IMR-90 (cell line): ENCODE measurements at regions not wholly inside any gene's neighbourhood (a gene's known extent, or its start where the extent isn't known, plus 50 kb on each side); places are given as distances from the start of the nearest gene placed in this dataset.

Source experiments
- ATAC-seq: fragments of 200-7000 bp; cut with Tn5 transposase; 2 replicates; pipeline ENCODE4 v1.9.1; 2020; ENCODE audit warnings: low read depth, mild to moderate bottlenecking, moderate library complexity
- BruUV-seq: library from RNA; stranded (reverse); fragments of 400-500 nt; replicated peaks from 2 replicates; lab custom pipeline; 2021; lab: Mats Ljungman, UMichigan
- CTCF ChIA-PET: fragments of 300-600 bp; formaldehyde crosslinking; extraction: SDS; loops from one replicate; lab custom pipeline; 2021; ENCODE audit warnings: antibody characterized with exemption; lab: Yijun Ruan, JAX
- POLR2A ChIA-PET: fragments of 300-600 bp; sonication (Branson Sonifier 250); formaldehyde crosslinking; loops from one replicate; lab custom pipeline; 2022; ENCODE audit warnings: antibody characterized with exemption; ENCODE audit not compliant: unreplicated experiment; lab: Charles Lee
- DNase-seq: peaks from one replicate; pipeline ENCODE4 v3.0.0; 2013
- H2AFZ ChIP-seq: replicated peaks from 2 replicates; pipeline ENCODE3; 2013; ENCODE audit warnings: low read length, mild to moderate bottlenecking; ENCODE audit not compliant: poor library complexity
- H2AK5ac ChIP-seq: 2 replicates; pipeline ENCODE4 v1.6.1; 2013; ENCODE audit warnings: low read depth, low read length, inconsistent platforms
- H2AK9ac ChIP-seq: replicated peaks from 2 replicates; pipeline ENCODE3; 2013; ENCODE audit warnings: mild to moderate bottlenecking, low read depth, low read length, moderate library complexity; ENCODE audit not compliant: poor library complexity
- H2BK120ac ChIP-seq: 2 replicates; pipeline ENCODE4 v1.6.1; 2013; ENCODE audit warnings: low read depth, low read length, inconsistent platforms
- H2BK15ac ChIP-seq: 3 replicates; pipeline ENCODE4 v1.6.1; 2013; ENCODE audit warnings: low read depth, low read length, inconsistent platforms
- H2BK20ac ChIP-seq: 2 replicates; pipeline ENCODE4 v1.6.1; 2013; ENCODE audit warnings: low read depth, mild to moderate bottlenecking, inconsistent platforms, low read length, moderate library complexity
- H2BK5ac ChIP-seq: 2 replicates; pipeline ENCODE4 v1.6.1; 2013; ENCODE audit warnings: mild to moderate bottlenecking, low read depth, low read length, inconsistent platforms; ENCODE audit not compliant: poor library complexity, severe bottlenecking
- H3K14ac ChIP-seq: replicated peaks from 2 replicates; pipeline ENCODE4 v1.6.1; 2013; ENCODE audit warnings: low read depth, low read length, inconsistent platforms
- H3K18ac ChIP-seq: 2 replicates; pipeline ENCODE4 v1.6.1; 2013; ENCODE audit warnings: low read depth, low read length, control low read depth
- H3K23ac ChIP-seq: 2 replicates; pipeline ENCODE4 v1.6.1; 2013; ENCODE audit warnings: low read depth, low read length, inconsistent platforms
- H3K27ac ChIP-seq: 2 replicates; pipeline ENCODE4 v1.5.1; 2013; ENCODE audit warnings: mild to moderate bottlenecking, control low read depth, low read length; ENCODE audit not compliant: insufficient read depth
- H3K27me3 ChIP-seq: 2 replicates; pipeline ENCODE4 v1.6.1; 2013; ENCODE audit warnings: low read length; ENCODE audit not compliant: control insufficient read depth, insufficient read depth
- H3K36me3 ChIP-seq: 2 replicates; pipeline ENCODE4 v1.6.1; 2013; ENCODE audit warnings: low read length, mixed read lengths; ENCODE audit not compliant: control insufficient read depth, insufficient read depth
- H3K4ac ChIP-seq: 2 replicates; pipeline ENCODE4 v1.6.1; 2013; ENCODE audit warnings: low read depth, low read length, inconsistent platforms
- H3K4me1 ChIP-seq: 2 replicates; pipeline ENCODE4 v1.6.1; 2013; ENCODE audit warnings: low read length, mixed read lengths; ENCODE audit not compliant: control insufficient read depth, insufficient read depth
- H3K4me2 ChIP-seq: 2 replicates; pipeline ENCODE4 v1.6.1; 2013; ENCODE audit warnings: low read depth, mild to moderate bottlenecking, control low read depth, low read length, moderate library complexity
- H3K4me3 ChIP-seq: 2 replicates; pipeline ENCODE4 v1.5.1; 2013; ENCODE audit warnings: low read depth, mild to moderate bottlenecking, control low read depth, low read length, moderate library complexity; ENCODE audit not compliant: insufficient read depth
- H3K56ac ChIP-seq: 2 replicates; pipeline ENCODE4 v1.6.1; 2013; ENCODE audit warnings: low read length, inconsistent platforms; ENCODE audit not compliant: insufficient read depth; ENCODE audit errors: extremely low read depth
- H3K79me1 ChIP-seq, 2 experiments: 2 replicates each; pipeline ENCODE4 v1.6.1; 2013; ENCODE audit warnings: low read length in 2 of 2, inconsistent platforms in 1 of 2, low read depth in 1 of 2
- H3K9ac ChIP-seq: 2 replicates; pipeline ENCODE4 v1.6.1; 2013; ENCODE audit warnings: low read depth, low read length, control low read depth
- H3K9me1 ChIP-seq: 2 replicates; pipeline ENCODE4 v1.6.1; 2013; ENCODE audit warnings: low read length, inconsistent platforms; ENCODE audit not compliant: insufficient read depth
- H3K9me3 ChIP-seq: 2 replicates; pipeline ENCODE4 v1.6.1; 2013; ENCODE audit warnings: low read length; ENCODE audit not compliant: control insufficient read depth, insufficient read depth
- H4K20me1 ChIP-seq: 2 replicates; pipeline ENCODE4 v1.6.1; 2013; ENCODE audit warnings: low read length, inconsistent platforms; ENCODE audit not compliant: insufficient read depth
- H4K5ac ChIP-seq: 2 replicates; pipeline ENCODE4 v1.6.1; 2013; ENCODE audit warnings: mild to moderate bottlenecking, low read depth, low read length, control low read depth
- H4K8ac ChIP-seq, 2 experiments: 2 replicates each; pipeline ENCODE4 v1.6.1; 2013; ENCODE audit warnings: low read depth in 2 of 2, low read length in 2 of 2, control low read depth in 1 of 2, inconsistent platforms in 1 of 2
- H4K91ac ChIP-seq: 2 replicates; pipeline ENCODE4 v1.6.1; 2013; ENCODE audit warnings: low read depth, low read length, inconsistent platforms; ENCODE audit not compliant: insufficient read depth
- BHLHE40 ChIP-seq: fragments of 150-350 bp; IDR thresholded peaks from 2 replicates; pipeline ENCODE4 v1.6.1; 2016; ENCODE audit warnings: mild to moderate bottlenecking, low read depth, low read length
- MAFK ChIP-seq: IDR thresholded peaks from 2 replicates; pipeline ENCODE4 v1.6.1; 2012; ENCODE audit warnings: low read depth, low read length, improper control_type of control experiment
- MAZ ChIP-seq: IDR thresholded peaks from 2 replicates; pipeline ENCODE4 v1.6.1; 2012; ENCODE audit warnings: low read depth, mild to moderate bottlenecking, low read length, improper control_type of control experiment, moderate library complexity, borderline replicate concordance
- MXI1 ChIP-seq: IDR thresholded peaks from 2 replicates; pipeline ENCODE4 v1.6.1; 2012; ENCODE audit warnings: low read depth, mild to moderate bottlenecking, low read length, moderate library complexity, borderline replicate concordance
- POLR2A ChIP-seq: IDR thresholded peaks from 2 replicates; pipeline ENCODE4 v1.6.1; 2012; ENCODE audit warnings: mild to moderate bottlenecking, low read depth, low read length
- RAD21 ChIP-seq: IDR thresholded peaks from 2 replicates; pipeline ENCODE4 v1.6.1; 2012; ENCODE audit warnings: low read length, improper control_type of control experiment
- RFX5 ChIP-seq: IDR thresholded peaks from 2 replicates; pipeline ENCODE4 v1.8.0; 2012; ENCODE audit warnings: low read depth, mild to moderate bottlenecking, low read length, moderate library complexity
- WGBS, 2 experiments: methylation state at CpG; one replicate each; pipeline versions ENCODE4 v1.1.5 to v1.1.7; 2013; ENCODE audit warnings: missing lambda C conversion rate in 2 of 2; ENCODE audit not compliant: insufficient read length in 1 of 2; ENCODE audit errors: extremely low coverage in 2 of 2; 5-methylcytosine and 5-hydroxymethylcytosine counted together
- dilution Hi-C: fragments of 300-500 bp; cut with HindIII; formaldehyde crosslinking; loops from one replicate; pipeline ENCODE4 v1.14.3; 2018; ENCODE audit warnings: low sequenced_read_pairs; ENCODE audit not compliant: unreplicated experiment
- in situ Hi-C: fragments of 300-500 bp; cut with MboI; formaldehyde crosslinking; loops from 3 replicates; pipeline ENCODE4 v1.14.3; 2019; ENCODE audit warnings: low sequenced_read_pairs, inconsistent platforms, mixed read lengths
- intact Hi-C: fragments of 100-400 bp; cut with micrococcal nuclease; formaldehyde crosslinking; loops from 2 replicates; pipeline ENCODE4 v1.10.0; 2022
- TF ChIP-seq, protein P1 (sequence below): fragments of 150-350 bp; IDR thresholded peaks from 2 replicates; pipeline ENCODE4 v1.6.1; 2016; ENCODE audit warnings: low read depth, mild to moderate bottlenecking, low read length, moderate library complexity, borderline replicate concordance
- TF ChIP-seq, protein P2 (sequence below): fragments of 150-350 bp; IDR thresholded peaks from 2 replicates; pipeline ENCODE4 v1.6.1; 2017; ENCODE audit warnings: mild to moderate bottlenecking, antibody characterized with exemption, low read length, low read depth

DNA sequence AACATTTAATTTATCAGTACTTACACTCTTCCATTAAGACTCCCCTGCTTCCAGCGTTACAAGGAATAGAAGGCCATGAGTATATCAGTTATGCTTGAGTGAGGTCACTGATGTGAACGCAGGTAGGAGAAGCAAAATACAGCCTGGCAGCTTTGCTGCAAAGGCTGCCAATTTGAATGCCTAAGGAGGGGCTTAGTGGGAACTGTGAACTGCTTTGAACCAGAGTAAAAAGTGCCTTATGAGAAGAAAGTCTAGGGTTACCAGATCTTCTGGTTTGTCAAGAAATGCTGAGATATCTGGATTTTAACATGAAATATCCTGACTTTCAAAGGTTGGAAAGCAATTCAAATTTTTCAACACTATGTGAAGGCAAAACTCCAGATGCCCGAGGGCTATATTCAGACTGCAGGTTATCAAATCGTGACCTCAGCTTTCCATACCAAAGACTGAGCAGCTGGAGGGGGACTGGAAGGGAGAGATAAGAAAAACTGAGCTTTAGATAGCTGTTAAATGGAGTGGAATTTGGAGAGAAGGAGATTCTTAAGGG lies 446.3 kb upstream of the NECTIN3 start:
- Histone ChIP-seq H4K8ac (peak overlapping the region; percentile 28 to 41; a peak in 1 of 4 replicates), H3K27ac (no peak overlapping the region), H2BK5ac (no peak overlapping the region), H4K20me1 (no peaks in the 10 kb centered on the region), H3K36me3 (no peaks in the 10 kb centered on the region), H3K4ac (peak overlapping the region; percentile 8; the same call in 1 of the 2 replicates), H2AFZ (no peak overlapping the region), H3K23ac (no peak overlapping the region), H3K9ac (no peak overlapping the region), H3K79me1 (no peaks in the 10 kb centered on the region), H2BK20ac (peak overlapping the region; percentile 45; the same call in 1 of the 2 replicates), H4K5ac (peak overlapping the region; percentile 63; the same call in 1 of the 2 replicates), H3K27me3 (no peaks in the 10 kb centered on the region), H3K14ac (no peak overlapping the region), H3K4me2 (no peak overlapping the region), H3K4me3 (no peak overlapping the region), H3K4me1 (0 out of 2 replicates have a peak, but pooled peaks cover 2% of the 10 kb centered on the region), H3K18ac (peak overlapping the region; percentile 69; the same call in 1 of the 2 replicates), H3K9me3 (no peaks in the 10 kb centered on the region), H4K91ac (no peak overlapping the region), H2BK120ac (peak overlapping the region; percentile 23), H3K56ac (no peak overlapping the region), H3K9me1 (no peaks in the 10 kb centered on the region), H2AK9ac (no peak overlapping the region), H2BK15ac (peak overlapping the region; percentile 38; the same call in 1 of the 3 replicates), H2AK5ac (no peak overlapping the region)
- POLR2A ChIA-PET = no interaction called here
- ATAC-seq = no peak
- intact Hi-C loops (no loop called here), dilution Hi-C loops (no loop called here), in situ Hi-C loops (no loop called here)
- CTCF ChIA-PET = no interaction called here
- DNase-seq = no peak
- BruUV-seq = no TSS peak
- TF ChIP-seq POLR2A (no peak), RAD21 (no peak), RFX5 (no peak), MAZ (no peak), BHLHE40 (no peak), MAFK (no peak), MXI1 (no peak)
- TF ChIP-seq, protein P1, sequence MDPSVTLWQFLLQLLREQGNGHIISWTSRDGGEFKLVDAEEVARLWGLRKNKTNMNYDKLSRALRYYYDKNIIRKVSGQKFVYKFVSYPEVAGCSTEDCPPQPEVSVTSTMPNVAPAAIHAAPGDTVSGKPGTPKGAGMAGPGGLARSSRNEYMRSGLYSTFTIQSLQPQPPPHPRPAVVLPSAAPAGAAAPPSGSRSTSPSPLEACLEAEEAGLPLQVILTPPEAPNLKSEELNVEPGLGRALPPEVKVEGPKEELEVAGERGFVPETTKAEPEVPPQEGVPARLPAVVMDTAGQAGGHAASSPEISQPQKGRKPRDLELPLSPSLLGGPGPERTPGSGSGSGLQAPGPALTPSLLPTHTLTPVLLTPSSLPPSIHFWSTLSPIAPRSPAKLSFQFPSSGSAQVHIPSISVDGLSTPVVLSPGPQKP = no peak
- TF ChIP-seq, protein P2, sequence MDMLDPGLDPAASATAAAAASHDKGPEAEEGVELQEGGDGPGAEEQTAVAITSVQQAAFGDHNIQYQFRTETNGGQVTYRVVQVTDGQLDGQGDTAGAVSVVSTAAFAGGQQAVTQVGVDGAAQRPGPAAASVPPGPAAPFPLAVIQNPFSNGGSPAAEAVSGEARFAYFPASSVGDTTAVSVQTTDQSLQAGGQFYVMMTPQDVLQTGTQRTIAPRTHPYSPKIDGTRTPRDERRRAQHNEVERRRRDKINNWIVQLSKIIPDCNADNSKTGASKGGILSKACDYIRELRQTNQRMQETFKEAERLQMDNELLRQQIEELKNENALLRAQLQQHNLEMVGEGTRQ = no peak
- WGBS, 2 experiments = no CpG with 5 or more reads among the region's 4 CpGs
